HG03060 (cell line): ENCODE measurements at regions not wholly inside any gene's neighbourhood (a gene's known extent, or its start where the extent isn't known, plus 50 kb on each side); places are given as distances from the start of the nearest gene placed in this dataset.

Source experiments
- ATAC-seq: cut with Tn5 transposase; IDR thresholded peaks from one replicate; pipeline ENCODE4 v1.9.1; 2021; ENCODE audit warnings: low read depth, moderate number of reproducible peaks; ENCODE audit not compliant: unreplicated experiment

GRCh38 chr2:107018366-107018765 lies 132.4 kb upstream of the ST6GAL2 start:
- no peak for ATAC-seq

GRCh38 chr2:107020392-107020791 lies 134.4 kb upstream of the ST6GAL2 start:
- no peak for ATAC-seq

- ATAC-seq: no peak
Measured at GRCh38 chr2:107024269-107024668, 138.3 kb upstream of the ST6GAL2 start.

GRCh38 chr2:107025291-107025857 lies 139.4 kb upstream of the ST6GAL2 start:
- ATAC-seq: no peak

- no peak for ATAC-seq
Measured at GRCh38 chr2:107025869-107026380, 140.0 kb upstream of the ST6GAL2 start.

GRCh38 chr2:107027205-107027604 lies 141.2 kb upstream of the ST6GAL2 start:
- no peak for ATAC-seq

GRCh38 chr2:107027810-107028209 lies 141.8 kb upstream of the ST6GAL2 start:
- no peak for ATAC-seq

- no peak for ATAC-seq
Measured at GRCh38 chr2:107028661-107029060, 142.7 kb upstream of the ST6GAL2 start.

- ATAC-seq: no peak
Measured at GRCh38 chr2:107036293-107036692, 150.3 kb upstream of the ST6GAL2 start.

- ATAC-seq: no peak
Measured at GRCh38 chr2:107062173-107062572, 176.2 kb upstream of the ST6GAL2 start.

GRCh38 chr2:107062599-107063220 lies 176.7 kb upstream of the ST6GAL2 start:
- ATAC-seq: no peak

- ATAC-seq: no peak
Measured at GRCh38 chr2:107063228-107063627, 177.3 kb upstream of the ST6GAL2 start.

GRCh38 chr2:107064750-107065149 lies 178.8 kb upstream of the ST6GAL2 start:
- no peak for ATAC-seq

- ATAC-seq: no peak
Measured at GRCh38 chr2:107068069-107068916, 182.3 kb upstream of the ST6GAL2 start.

GRCh38 chr2:107069890-107070289 lies 183.9 kb upstream of the ST6GAL2 start:
- no peak for ATAC-seq

GRCh38 chr2:107072150-107072940 lies 186.4 kb upstream of the ST6GAL2 start:
- no peak for ATAC-seq

GRCh38 chr2:107078584-107078983 lies 192.6 kb upstream of the ST6GAL2 start:
- no peak for ATAC-seq

GRCh38 chr2:107086497-107086896 lies 200.5 kb upstream of the ST6GAL2 start:
- no peak for ATAC-seq

- no peak for ATAC-seq
Measured at GRCh38 chr2:107088156-107088555, 202.2 kb upstream of the ST6GAL2 start.

- no peak for ATAC-seq
Measured at GRCh38 chr2:107091163-107091864, 205.3 kb upstream of the ST6GAL2 start.
